Fibroblast of lung (primary cell): ENCODE measurements at regions not wholly inside any gene's neighbourhood (a gene's known extent, or its start where the extent isn't known, plus 50 kb on each side); places are given as distances from the start of the nearest gene placed in this dataset.

Source experiments
- DNase-seq, 2 donors: peaks; one replicate each; pipeline versions ENCODE4 v3.0.0 to v3.0.0-alpha.2; 2010; ENCODE audit warnings: low read depth in 2 of 2
- H2AFZ ChIP-seq: 2 replicates; pipeline ENCODE4 v1.5.1; 2012; ENCODE audit warnings: low read length, control low read depth, inconsistent platforms
- H3K27ac ChIP-seq: 2 replicates; pipeline ENCODE4 v1.5.1; 2011; ENCODE audit warnings: low read length, control low read depth; ENCODE audit not compliant: insufficient read depth
- H3K27me3 ChIP-seq: 2 replicates; pipeline ENCODE4 v1.5.1; 2011; ENCODE audit warnings: mild to moderate bottlenecking, low read length; ENCODE audit not compliant: control insufficient read depth, insufficient read depth
- H3K36me3 ChIP-seq: 2 replicates; pipeline ENCODE4 v1.5.1; 2011; ENCODE audit warnings: low read length; ENCODE audit not compliant: control insufficient read depth, insufficient read depth
- H3K4me1 ChIP-seq: 2 replicates; pipeline ENCODE4 v1.5.1; 2011; ENCODE audit warnings: low read length; ENCODE audit not compliant: control insufficient read depth, insufficient read depth; ENCODE audit errors: extremely low read depth
- H3K4me2 ChIP-seq: 2 replicates; pipeline ENCODE4 v1.5.1; 2011; ENCODE audit warnings: low read length, control low read depth; ENCODE audit not compliant: insufficient read depth; ENCODE audit errors: extremely low read depth
- H3K4me3 ChIP-seq, 4 experiments: fragments of 200-600 bp in 1 of 4; sonication (generic) in 1 of 4; replicated peaks in 1 of 4; 2 replicates each; pipeline ENCODE4 v1.5.1; 2011 to 2016; ENCODE audit warnings: low read length in 4 of 4, low read depth in 3 of 4, mild to moderate bottlenecking in 3 of 4, control low read depth in 2 of 4, inconsistent platforms in 1 of 4, mixed read lengths in 1 of 4; ENCODE audit not compliant: insufficient read depth in 1 of 4; ENCODE audit errors: control extremely low read depth in 1 of 4
- H3K79me2 ChIP-seq: 2 replicates; pipeline ENCODE4 v1.5.1; 2012; ENCODE audit warnings: mild to moderate bottlenecking, low read length, inconsistent platforms; ENCODE audit not compliant: control insufficient read depth, insufficient read depth
- H3K9ac ChIP-seq: 2 replicates; pipeline ENCODE4 v1.5.1; 2011; ENCODE audit warnings: mild to moderate bottlenecking, low read length, control low read depth; ENCODE audit not compliant: insufficient read depth
- H3K9me3 ChIP-seq: 2 replicates; pipeline ENCODE4 v1.5.1; 2012; ENCODE audit warnings: low read depth, low read length; ENCODE audit not compliant: control insufficient read depth, insufficient read depth
- H4K20me1 ChIP-seq: 2 replicates; pipeline ENCODE4 v1.5.1; 2011; ENCODE audit warnings: low read length; ENCODE audit not compliant: control insufficient read depth, insufficient read depth; ENCODE audit errors: extremely low read depth
- EZH2 ChIP-seq: IDR thresholded peaks from 2 replicates; pipeline ENCODE4 v1.5.1; 2012; ENCODE audit warnings: low read length, control low read depth, mild to moderate bottlenecking; ENCODE audit errors: missing control alignments
- TF ChIP-seq, protein P1 (sequence below), 2 donors: IDR thresholded peaks in 1 of 2; conservative IDR thresholded peaks in 1 of 2; 1 replicate in 1 of 2; 2 replicates in 1 of 2; pipeline ENCODE4 v1.5.1; 2011 to 2012; ENCODE audit warnings: low read length in 2 of 2, control low read depth in 1 of 2, inconsistent platforms in 1 of 2, low read depth in 1 of 2, mild to moderate bottlenecking in 1 of 2

- Histone ChIP-seq H3K36me3 (no peaks in the 10 kb centered on the region), H3K27ac (no peak overlapping the region), H3K4me3 (no peak overlapping the region), H3K79me2 (no peaks in the 10 kb centered on the region), H3K4me2 (no peak overlapping the region), H3K9me3 (no peaks in the 10 kb centered on the region), H3K9ac (no peak overlapping the region), H3K4me1 (no peaks in the 10 kb centered on the region), H3K27me3 (no peaks in the 10 kb centered on the region), H4K20me1 (no peaks in the 10 kb centered on the region), H2AFZ (no peak overlapping the region)
- TF ChIP-seq EZH2 = no peak
- TF ChIP-seq, protein P1, sequence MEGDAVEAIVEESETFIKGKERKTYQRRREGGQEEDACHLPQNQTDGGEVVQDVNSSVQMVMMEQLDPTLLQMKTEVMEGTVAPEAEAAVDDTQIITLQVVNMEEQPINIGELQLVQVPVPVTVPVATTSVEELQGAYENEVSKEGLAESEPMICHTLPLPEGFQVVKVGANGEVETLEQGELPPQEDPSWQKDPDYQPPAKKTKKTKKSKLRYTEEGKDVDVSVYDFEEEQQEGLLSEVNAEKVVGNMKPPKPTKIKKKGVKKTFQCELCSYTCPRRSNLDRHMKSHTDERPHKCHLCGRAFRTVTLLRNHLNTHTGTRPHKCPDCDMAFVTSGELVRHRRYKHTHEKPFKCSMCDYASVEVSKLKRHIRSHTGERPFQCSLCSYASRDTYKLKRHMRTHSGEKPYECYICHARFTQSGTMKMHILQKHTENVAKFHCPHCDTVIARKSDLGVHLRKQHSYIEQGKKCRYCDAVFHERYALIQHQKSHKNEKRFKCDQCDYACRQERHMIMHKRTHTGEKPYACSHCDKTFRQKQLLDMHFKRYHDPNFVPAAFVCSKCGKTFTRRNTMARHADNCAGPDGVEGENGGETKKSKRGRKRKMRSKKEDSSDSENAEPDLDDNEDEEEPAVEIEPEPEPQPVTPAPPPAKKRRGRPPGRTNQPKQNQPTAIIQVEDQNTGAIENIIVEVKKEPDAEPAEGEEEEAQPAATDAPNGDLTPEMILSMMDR (conservative IDR thresholded peaks at IDR 0.05 in 1 of 2, IDR thresholded peaks at IDR 0.05 in 1 of 2; ENCODE audit: low read depth in 1 of 2, low read length in 2 of 2) = no peak
- DNase-seq = no peak
Measured at GRCh38 chr17:22512057-22512456, 819.7 kb downstream of the KCNJ18 start.

GRCh38 chr17:22512506-22512905 is 820.2 kb downstream of the KCNJ18 start:
- H3K9me3 ChIP-seq = no peaks in the 10 kb centered on the region
- no peaks in the 10 kb centered on the region for H3K4me1 ChIP-seq
- no peaks in the 10 kb centered on the region for H4K20me1 ChIP-seq
- no peak overlapping the region for H3K4me2 ChIP-seq
- no peak overlapping the region for H3K27ac ChIP-seq
- no peaks in the 10 kb centered on the region for H3K27me3 ChIP-seq
- TF ChIP-seq, protein P1 (conservative IDR thresholded peaks at IDR 0.05 in 1 of 2, IDR thresholded peaks at IDR 0.05 in 1 of 2; ENCODE audit: low read depth in 1 of 2, low read length in 2 of 2) = no peak
- TF ChIP-seq EZH2 = no peak
- no peaks in the 10 kb centered on the region for H3K36me3 ChIP-seq
- no peak overlapping the region for H3K9ac ChIP-seq
- H3K79me2 ChIP-seq = no peaks in the 10 kb centered on the region
- H3K4me3 ChIP-seq = no peak overlapping the region
- H2AFZ ChIP-seq = no peak overlapping the region
- no peak for DNase-seq

DNA sequence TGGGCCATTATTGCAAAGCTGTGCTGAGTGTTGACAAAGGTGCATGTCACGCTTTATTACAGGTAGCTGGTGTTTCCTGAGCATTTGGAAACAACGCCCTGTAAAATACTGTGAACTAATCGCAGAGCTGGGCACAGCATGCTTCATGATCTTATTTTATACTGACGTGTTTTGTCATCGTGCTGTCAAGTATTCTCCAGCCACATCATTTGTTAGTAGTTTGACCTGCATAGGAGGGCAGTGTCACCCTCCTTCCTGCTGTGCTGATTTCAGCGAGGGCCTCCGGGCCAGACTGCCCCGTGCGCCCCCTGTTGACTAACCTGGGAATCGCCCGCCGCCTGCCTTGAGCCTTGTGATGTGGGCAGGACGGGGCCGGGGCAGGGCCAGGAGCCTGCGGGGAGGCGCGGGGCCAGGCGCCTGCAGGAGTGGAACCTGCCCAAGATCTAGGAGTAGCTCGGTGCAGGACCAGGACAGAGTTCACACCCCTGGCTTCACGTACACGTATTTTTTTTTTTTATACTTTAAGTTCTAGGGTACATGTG is 820.7 kb downstream of the KCNJ18 start:
- no peaks in the 10 kb centered on the region for H3K9me3 ChIP-seq
- H3K4me2 ChIP-seq = no peak overlapping the region
- H3K4me3 ChIP-seq = no peak overlapping the region
- H3K27me3 ChIP-seq = no peaks in the 10 kb centered on the region
- H3K27ac ChIP-seq = no peak overlapping the region
- no peaks in the 10 kb centered on the region for H3K79me2 ChIP-seq
- H3K4me1 ChIP-seq = no peaks in the 10 kb centered on the region
- H3K9ac ChIP-seq = no peak overlapping the region
- H4K20me1 ChIP-seq = no peaks in the 10 kb centered on the region
- no peak overlapping the region for H2AFZ ChIP-seq
- no peak for DNase-seq
- TF ChIP-seq, protein P1 (conservative IDR thresholded peaks at IDR 0.05 in 1 of 2, IDR thresholded peaks at IDR 0.05 in 1 of 2; ENCODE audit: low read depth in 1 of 2, low read length in 2 of 2) = no peak
- no peak for TF ChIP-seq EZH2
- no peaks in the 10 kb centered on the region for H3K36me3 ChIP-seq
